IMR-90 (cell line): ENCODE measurements at regions not wholly inside any gene's neighbourhood (a gene's known extent, or its start where the extent isn't known, plus 50 kb on each side); places are given as distances from the start of the nearest gene placed in this dataset.

Experiments used
- ATAC-seq: fragments of 200-7000 bp; cut with Tn5 transposase; 2 replicates; pipeline ENCODE4 v1.9.1; 2020; ENCODE audit warnings: low read depth, mild to moderate bottlenecking, moderate library complexity
- BruUV-seq: library from RNA; stranded (reverse); fragments of 400-500 nt; replicated peaks from 2 replicates; lab custom pipeline; 2021; lab: Mats Ljungman, UMichigan
- CTCF ChIA-PET: fragments of 300-600 bp; formaldehyde crosslinking; extraction: SDS; loops from one replicate; lab custom pipeline; 2021; ENCODE audit warnings: antibody characterized with exemption; lab: Yijun Ruan, JAX
- POLR2A ChIA-PET: fragments of 300-600 bp; sonication (Branson Sonifier 250); formaldehyde crosslinking; loops from one replicate; lab custom pipeline; 2022; ENCODE audit warnings: antibody characterized with exemption; ENCODE audit not compliant: unreplicated experiment; lab: Charles Lee
- DNase-seq: peaks from one replicate; pipeline ENCODE4 v3.0.0; 2013
- H2AFZ ChIP-seq: replicated peaks from 2 replicates; pipeline ENCODE3; 2013; ENCODE audit warnings: low read length, mild to moderate bottlenecking; ENCODE audit not compliant: poor library complexity
- H2AK5ac ChIP-seq: 2 replicates; pipeline ENCODE4 v1.6.1; 2013; ENCODE audit warnings: low read depth, low read length, inconsistent platforms
- H2AK9ac ChIP-seq: replicated peaks from 2 replicates; pipeline ENCODE3; 2013; ENCODE audit warnings: mild to moderate bottlenecking, low read depth, low read length, moderate library complexity; ENCODE audit not compliant: poor library complexity
- H2BK120ac ChIP-seq: 2 replicates; pipeline ENCODE4 v1.6.1; 2013; ENCODE audit warnings: low read depth, low read length, inconsistent platforms
- H2BK15ac ChIP-seq: 3 replicates; pipeline ENCODE4 v1.6.1; 2013; ENCODE audit warnings: low read depth, low read length, inconsistent platforms
- H2BK20ac ChIP-seq: 2 replicates; pipeline ENCODE4 v1.6.1; 2013; ENCODE audit warnings: low read depth, mild to moderate bottlenecking, inconsistent platforms, low read length, moderate library complexity
- H2BK5ac ChIP-seq: 2 replicates; pipeline ENCODE4 v1.6.1; 2013; ENCODE audit warnings: mild to moderate bottlenecking, low read depth, low read length, inconsistent platforms; ENCODE audit not compliant: poor library complexity, severe bottlenecking
- H3K14ac ChIP-seq: replicated peaks from 2 replicates; pipeline ENCODE4 v1.6.1; 2013; ENCODE audit warnings: low read depth, low read length, inconsistent platforms
- H3K18ac ChIP-seq: 2 replicates; pipeline ENCODE4 v1.6.1; 2013; ENCODE audit warnings: low read depth, low read length, control low read depth
- H3K23ac ChIP-seq: 2 replicates; pipeline ENCODE4 v1.6.1; 2013; ENCODE audit warnings: low read depth, low read length, inconsistent platforms
- H3K27ac ChIP-seq: 2 replicates; pipeline ENCODE4 v1.5.1; 2013; ENCODE audit warnings: mild to moderate bottlenecking, control low read depth, low read length; ENCODE audit not compliant: insufficient read depth
- H3K27me3 ChIP-seq: 2 replicates; pipeline ENCODE4 v1.6.1; 2013; ENCODE audit warnings: low read length; ENCODE audit not compliant: control insufficient read depth, insufficient read depth
- H3K36me3 ChIP-seq: 2 replicates; pipeline ENCODE4 v1.6.1; 2013; ENCODE audit warnings: low read length, mixed read lengths; ENCODE audit not compliant: control insufficient read depth, insufficient read depth
- H3K4ac ChIP-seq: 2 replicates; pipeline ENCODE4 v1.6.1; 2013; ENCODE audit warnings: low read depth, low read length, inconsistent platforms
- H3K4me1 ChIP-seq: 2 replicates; pipeline ENCODE4 v1.6.1; 2013; ENCODE audit warnings: low read length, mixed read lengths; ENCODE audit not compliant: control insufficient read depth, insufficient read depth
- H3K4me2 ChIP-seq: 2 replicates; pipeline ENCODE4 v1.6.1; 2013; ENCODE audit warnings: low read depth, mild to moderate bottlenecking, control low read depth, low read length, moderate library complexity
- H3K4me3 ChIP-seq: 2 replicates; pipeline ENCODE4 v1.5.1; 2013; ENCODE audit warnings: low read depth, mild to moderate bottlenecking, control low read depth, low read length, moderate library complexity; ENCODE audit not compliant: insufficient read depth
- H3K56ac ChIP-seq: 2 replicates; pipeline ENCODE4 v1.6.1; 2013; ENCODE audit warnings: low read length, inconsistent platforms; ENCODE audit not compliant: insufficient read depth; ENCODE audit errors: extremely low read depth
- H3K79me1 ChIP-seq, 2 experiments: 2 replicates each; pipeline ENCODE4 v1.6.1; 2013; ENCODE audit warnings: low read length in 2 of 2, inconsistent platforms in 1 of 2, low read depth in 1 of 2
- H3K9ac ChIP-seq: 2 replicates; pipeline ENCODE4 v1.6.1; 2013; ENCODE audit warnings: low read depth, low read length, control low read depth
- H3K9me1 ChIP-seq: 2 replicates; pipeline ENCODE4 v1.6.1; 2013; ENCODE audit warnings: low read length, inconsistent platforms; ENCODE audit not compliant: insufficient read depth
- H3K9me3 ChIP-seq: 2 replicates; pipeline ENCODE4 v1.6.1; 2013; ENCODE audit warnings: low read length; ENCODE audit not compliant: control insufficient read depth, insufficient read depth
- H4K20me1 ChIP-seq: 2 replicates; pipeline ENCODE4 v1.6.1; 2013; ENCODE audit warnings: low read length, inconsistent platforms; ENCODE audit not compliant: insufficient read depth
- H4K5ac ChIP-seq: 2 replicates; pipeline ENCODE4 v1.6.1; 2013; ENCODE audit warnings: mild to moderate bottlenecking, low read depth, low read length, control low read depth
- H4K8ac ChIP-seq, 2 experiments: 2 replicates each; pipeline ENCODE4 v1.6.1; 2013; ENCODE audit warnings: low read depth in 2 of 2, low read length in 2 of 2, control low read depth in 1 of 2, inconsistent platforms in 1 of 2
- H4K91ac ChIP-seq: 2 replicates; pipeline ENCODE4 v1.6.1; 2013; ENCODE audit warnings: low read depth, low read length, inconsistent platforms; ENCODE audit not compliant: insufficient read depth
- CEBPB ChIP-seq: IDR thresholded peaks from 2 replicates; pipeline ENCODE4 v1.6.1; 2012; ENCODE audit warnings: low read depth, low read length, improper control_type of control experiment
- CHD1 ChIP-seq: IDR thresholded peaks from 2 replicates; pipeline ENCODE4 v1.6.1; 2012; ENCODE audit warnings: low read depth, low read length, improper control_type of control experiment
- MAFK ChIP-seq: IDR thresholded peaks from 2 replicates; pipeline ENCODE4 v1.6.1; 2012; ENCODE audit warnings: low read depth, low read length, improper control_type of control experiment
- MAZ ChIP-seq: IDR thresholded peaks from 2 replicates; pipeline ENCODE4 v1.6.1; 2012; ENCODE audit warnings: low read depth, mild to moderate bottlenecking, low read length, improper control_type of control experiment, moderate library complexity, borderline replicate concordance
- RAD21 ChIP-seq: IDR thresholded peaks from 2 replicates; pipeline ENCODE4 v1.6.1; 2012; ENCODE audit warnings: low read length, improper control_type of control experiment
- SMC3 ChIP-seq: fragments of 150-350 bp; IDR thresholded peaks from 2 replicates; pipeline ENCODE4 v1.6.1; 2016; ENCODE audit warnings: low read depth, mild to moderate bottlenecking, antibody characterized with exemption, low read length, moderate library complexity
- WGBS, 2 experiments: methylation state at CpG; one replicate each; pipeline versions ENCODE4 v1.1.5 to v1.1.7; 2013; ENCODE audit warnings: missing lambda C conversion rate in 2 of 2; ENCODE audit not compliant: insufficient read length in 1 of 2; ENCODE audit errors: extremely low coverage in 2 of 2; 5-methylcytosine and 5-hydroxymethylcytosine counted together
- dilution Hi-C: fragments of 300-500 bp; cut with HindIII; formaldehyde crosslinking; loops from one replicate; pipeline ENCODE4 v1.14.3; 2018; ENCODE audit warnings: low sequenced_read_pairs; ENCODE audit not compliant: unreplicated experiment
- in situ Hi-C: fragments of 300-500 bp; cut with MboI; formaldehyde crosslinking; loops from 3 replicates; pipeline ENCODE4 v1.14.3; 2019; ENCODE audit warnings: low sequenced_read_pairs, inconsistent platforms, mixed read lengths
- intact Hi-C: fragments of 100-400 bp; cut with micrococcal nuclease; formaldehyde crosslinking; loops from 2 replicates; pipeline ENCODE4 v1.10.0; 2022
- TF ChIP-seq, protein P1 (sequence below): conservative IDR thresholded peaks from 2 replicates; pipeline ENCODE4 v1.5.1; 2012; ENCODE audit warnings: mild to moderate bottlenecking, low read depth, low read length, improper control_type of control experiment
- TF ChIP-seq, protein P2 (sequence below): fragments of 150-350 bp; IDR thresholded peaks from 2 replicates; pipeline ENCODE4 v1.6.1; 2017; ENCODE audit warnings: mild to moderate bottlenecking, antibody characterized with exemption, low read length, low read depth

- H2BK120ac ChIP-seq = no peak overlapping the region
- H2BK15ac ChIP-seq = no peak overlapping the region
- H3K4ac ChIP-seq = no peak overlapping the region
- 43% methylated on average over 3 of the region's 6 CpGs; no CpG with 5 or more reads in 1 of the 2 experiments for WGBS, 2 experiments
- no peak overlapping the region for H3K27ac ChIP-seq
- H3K56ac ChIP-seq = no peak overlapping the region
- no peaks in the 10 kb centered on the region for H3K36me3 ChIP-seq
- DNase-seq (no peak), ATAC-seq (no peak)
- POLR2A ChIA-PET = no interaction called here
- no peak overlapping the region for H4K8ac ChIP-seq
- no peak overlapping the region for H3K9ac ChIP-seq
- H3K79me1 ChIP-seq = no peaks in the 10 kb centered on the region
- no peaks in the 10 kb centered on the region for H3K9me3 ChIP-seq
- BruUV-seq = no TSS peak
- H3K4me1 ChIP-seq = no peaks in the 10 kb centered on the region
- TF ChIP-seq MAFK = no peak
- TF ChIP-seq, protein P1, sequence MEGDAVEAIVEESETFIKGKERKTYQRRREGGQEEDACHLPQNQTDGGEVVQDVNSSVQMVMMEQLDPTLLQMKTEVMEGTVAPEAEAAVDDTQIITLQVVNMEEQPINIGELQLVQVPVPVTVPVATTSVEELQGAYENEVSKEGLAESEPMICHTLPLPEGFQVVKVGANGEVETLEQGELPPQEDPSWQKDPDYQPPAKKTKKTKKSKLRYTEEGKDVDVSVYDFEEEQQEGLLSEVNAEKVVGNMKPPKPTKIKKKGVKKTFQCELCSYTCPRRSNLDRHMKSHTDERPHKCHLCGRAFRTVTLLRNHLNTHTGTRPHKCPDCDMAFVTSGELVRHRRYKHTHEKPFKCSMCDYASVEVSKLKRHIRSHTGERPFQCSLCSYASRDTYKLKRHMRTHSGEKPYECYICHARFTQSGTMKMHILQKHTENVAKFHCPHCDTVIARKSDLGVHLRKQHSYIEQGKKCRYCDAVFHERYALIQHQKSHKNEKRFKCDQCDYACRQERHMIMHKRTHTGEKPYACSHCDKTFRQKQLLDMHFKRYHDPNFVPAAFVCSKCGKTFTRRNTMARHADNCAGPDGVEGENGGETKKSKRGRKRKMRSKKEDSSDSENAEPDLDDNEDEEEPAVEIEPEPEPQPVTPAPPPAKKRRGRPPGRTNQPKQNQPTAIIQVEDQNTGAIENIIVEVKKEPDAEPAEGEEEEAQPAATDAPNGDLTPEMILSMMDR = no peak
- TF ChIP-seq CHD1 = no peak
- no peak for TF ChIP-seq RAD21
- TF ChIP-seq CEBPB = no peak
- TF ChIP-seq, protein P2, sequence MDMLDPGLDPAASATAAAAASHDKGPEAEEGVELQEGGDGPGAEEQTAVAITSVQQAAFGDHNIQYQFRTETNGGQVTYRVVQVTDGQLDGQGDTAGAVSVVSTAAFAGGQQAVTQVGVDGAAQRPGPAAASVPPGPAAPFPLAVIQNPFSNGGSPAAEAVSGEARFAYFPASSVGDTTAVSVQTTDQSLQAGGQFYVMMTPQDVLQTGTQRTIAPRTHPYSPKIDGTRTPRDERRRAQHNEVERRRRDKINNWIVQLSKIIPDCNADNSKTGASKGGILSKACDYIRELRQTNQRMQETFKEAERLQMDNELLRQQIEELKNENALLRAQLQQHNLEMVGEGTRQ = no peak
- TF ChIP-seq MAZ = no peak
- TF ChIP-seq SMC3 = no peak
- no peak overlapping the region for H3K4me3 ChIP-seq
- no peaks in the 10 kb centered on the region; the same call in 1 of the 2 replicates for H3K27me3 ChIP-seq
- no peak overlapping the region for H2BK20ac ChIP-seq
- no peak overlapping the region for H2AFZ ChIP-seq
- intact Hi-C loops (no loop called here), dilution Hi-C loops (no loop called here), in situ Hi-C loops (no loop called here)
- no peaks in the 10 kb centered on the region for H3K9me1 ChIP-seq
- H3K18ac ChIP-seq = no peak overlapping the region
- H2BK5ac ChIP-seq = no peak overlapping the region
- H3K23ac ChIP-seq = no peak overlapping the region
- no peak overlapping the region for H2AK5ac ChIP-seq
- CTCF ChIA-PET = interaction anchor here (1.9 kb wide), 1 partner anchor 10 kb away, joined by 5 read pairs; no protein-coding TSS in a partner anchor
- no peak overlapping the region for H3K14ac ChIP-seq
- no peak overlapping the region for H3K4me2 ChIP-seq
- H4K20me1 ChIP-seq = no peaks in the 10 kb centered on the region
- H2AK9ac ChIP-seq = no peak overlapping the region
- no peak overlapping the region for H4K91ac ChIP-seq
- H4K5ac ChIP-seq = no peak overlapping the region
Observed at GRCh38 chr1:29782846-29783507, 546.7 kb downstream of the PTPRU start.
